Thoracic aorta (tissue), 2 donors: ENCODE measurements at regions not wholly inside any gene's neighbourhood (a gene's known extent, or its start where the extent isn't known, plus 50 kb on each side); places are given as distances from the start of the nearest gene placed in this dataset.

ENCODE experiments used
- ATAC-seq: fragments of 150-250 bp; one replicate; pipeline ENCODE4 v1.8.0; 2017; ENCODE audit warnings: low read depth; ENCODE audit not compliant: insufficient number of reproducible peaks, low FRiP score
- DNase-seq: peaks from one replicate; pipeline ENCODE4 v3.0.0-alpha.2; 2020; ENCODE audit warnings: low spot score
- H3K27ac ChIP-seq, 2 donors: fragments of 200-600 bp; sonication (generic); 1 replicate in 1 of 2; 2 replicates in 1 of 2; pipeline ENCODE4 v1.5.1; 2016; ENCODE audit warnings: mild to moderate bottlenecking in 2 of 2, moderate library complexity in 2 of 2
- H3K27me3 ChIP-seq: fragments of 200-600 bp; sonication (generic); replicated peaks from 2 replicates; pipeline ENCODE4 v1.6.0; 2016; ENCODE audit warnings: mild to moderate bottlenecking; ENCODE audit not compliant: insufficient read depth
- H3K36me3 ChIP-seq: fragments of 200-600 bp; sonication (generic); one replicate; pipeline ENCODE4 v1.5.1; 2016
- H3K4me1 ChIP-seq, 2 donors: fragments of 200-600 bp; sonication (generic); 1 replicate in 1 of 2; 2 replicates in 1 of 2; pipeline versions ENCODE4 v1.5.1 to v1.6.0; 2016; ENCODE audit warnings: low read depth in 2 of 2, mild to moderate bottlenecking in 1 of 2; ENCODE audit not compliant: control insufficient read depth in 1 of 2
- H3K4me3 ChIP-seq: fragments of 200-600 bp; sonication (generic); 2 replicates; pipeline ENCODE4 v1.5.1; 2016; ENCODE audit warnings: mild to moderate bottlenecking
- H3K9me3 ChIP-seq: fragments of 200-600 bp; sonication (generic); 2 replicates; pipeline ENCODE4 v1.5.1; 2016
- TF ChIP-seq, protein P1 (sequence below): fragments of 200-600 bp; sonication (generic); IDR thresholded peaks from one replicate; pipeline ENCODE4 v1.5.1; 2019; ENCODE audit warnings: antibody characterized with exemption

DNA sequence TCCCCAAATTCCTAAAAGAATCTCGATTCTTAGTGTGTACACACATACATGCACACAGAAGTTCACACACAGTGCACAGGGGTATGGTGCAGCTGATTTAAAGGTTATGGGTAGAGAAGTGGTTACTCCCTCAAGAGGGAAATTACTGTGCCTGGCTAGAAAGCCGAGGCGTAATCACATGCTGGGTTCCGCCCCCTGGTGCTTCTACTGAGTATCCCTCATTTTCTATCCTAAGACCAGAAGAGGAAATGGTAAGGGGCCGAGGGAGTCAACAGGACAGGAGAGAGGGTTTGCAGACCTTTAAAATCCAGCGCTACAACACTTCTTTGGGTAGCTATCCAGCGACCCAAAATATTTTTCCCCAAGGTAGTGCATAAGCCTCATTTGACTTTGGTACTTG, 147.3 kb upstream of the TMEM196 start:
- DNase-seq (no peak), ATAC-seq (no peak)
- no peak overlapping the region for H3K27ac ChIP-seq
- no peaks in the 10 kb centered on the region for H3K9me3 ChIP-seq
- H3K4me3 ChIP-seq, result no peak overlapping the region
- TF ChIP-seq, protein P1, sequence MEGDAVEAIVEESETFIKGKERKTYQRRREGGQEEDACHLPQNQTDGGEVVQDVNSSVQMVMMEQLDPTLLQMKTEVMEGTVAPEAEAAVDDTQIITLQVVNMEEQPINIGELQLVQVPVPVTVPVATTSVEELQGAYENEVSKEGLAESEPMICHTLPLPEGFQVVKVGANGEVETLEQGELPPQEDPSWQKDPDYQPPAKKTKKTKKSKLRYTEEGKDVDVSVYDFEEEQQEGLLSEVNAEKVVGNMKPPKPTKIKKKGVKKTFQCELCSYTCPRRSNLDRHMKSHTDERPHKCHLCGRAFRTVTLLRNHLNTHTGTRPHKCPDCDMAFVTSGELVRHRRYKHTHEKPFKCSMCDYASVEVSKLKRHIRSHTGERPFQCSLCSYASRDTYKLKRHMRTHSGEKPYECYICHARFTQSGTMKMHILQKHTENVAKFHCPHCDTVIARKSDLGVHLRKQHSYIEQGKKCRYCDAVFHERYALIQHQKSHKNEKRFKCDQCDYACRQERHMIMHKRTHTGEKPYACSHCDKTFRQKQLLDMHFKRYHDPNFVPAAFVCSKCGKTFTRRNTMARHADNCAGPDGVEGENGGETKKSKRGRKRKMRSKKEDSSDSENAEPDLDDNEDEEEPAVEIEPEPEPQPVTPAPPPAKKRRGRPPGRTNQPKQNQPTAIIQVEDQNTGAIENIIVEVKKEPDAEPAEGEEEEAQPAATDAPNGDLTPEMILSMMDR, result no peak
- no peaks in the 10 kb centered on the region for H3K27me3 ChIP-seq
- H3K36me3 ChIP-seq, result no peaks in the 10 kb centered on the region
- peaks cover 6 to 15% of the 10 kb centered on the region in 2 donors for H3K4me1 ChIP-seq

DNA sequence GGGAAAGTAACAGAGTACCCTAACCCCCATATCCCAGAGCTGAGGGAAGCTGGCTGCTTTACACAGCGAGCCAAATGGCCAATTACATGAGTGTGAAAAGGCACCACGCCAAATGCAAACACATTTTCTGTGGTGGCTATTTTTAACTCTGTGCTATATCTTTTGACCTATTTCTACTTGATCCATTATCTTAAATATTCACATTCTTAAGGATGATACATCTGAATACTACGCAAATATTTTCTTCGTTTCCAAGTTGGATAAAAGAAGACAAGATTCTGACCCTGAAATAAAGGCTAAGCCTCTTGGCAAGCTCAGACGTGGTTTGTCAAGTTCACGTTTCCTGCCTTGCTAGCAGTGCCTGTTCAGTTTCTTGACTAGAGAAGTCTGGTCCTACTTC, 146.7 kb upstream of the TMEM196 start:
- H3K36me3 ChIP-seq, result no peaks in the 10 kb centered on the region
- H3K27ac ChIP-seq, result no peak overlapping the region
- ATAC-seq (no peak), DNase-seq (no peak)
- peaks cover 6 to 15% of the 10 kb centered on the region in 2 donors for H3K4me1 ChIP-seq
- no peak overlapping the region for H3K4me3 ChIP-seq
- no peaks in the 10 kb centered on the region for H3K27me3 ChIP-seq
- H3K9me3 ChIP-seq, result no peaks in the 10 kb centered on the region
- TF ChIP-seq, protein P1, result no peak

DNA sequence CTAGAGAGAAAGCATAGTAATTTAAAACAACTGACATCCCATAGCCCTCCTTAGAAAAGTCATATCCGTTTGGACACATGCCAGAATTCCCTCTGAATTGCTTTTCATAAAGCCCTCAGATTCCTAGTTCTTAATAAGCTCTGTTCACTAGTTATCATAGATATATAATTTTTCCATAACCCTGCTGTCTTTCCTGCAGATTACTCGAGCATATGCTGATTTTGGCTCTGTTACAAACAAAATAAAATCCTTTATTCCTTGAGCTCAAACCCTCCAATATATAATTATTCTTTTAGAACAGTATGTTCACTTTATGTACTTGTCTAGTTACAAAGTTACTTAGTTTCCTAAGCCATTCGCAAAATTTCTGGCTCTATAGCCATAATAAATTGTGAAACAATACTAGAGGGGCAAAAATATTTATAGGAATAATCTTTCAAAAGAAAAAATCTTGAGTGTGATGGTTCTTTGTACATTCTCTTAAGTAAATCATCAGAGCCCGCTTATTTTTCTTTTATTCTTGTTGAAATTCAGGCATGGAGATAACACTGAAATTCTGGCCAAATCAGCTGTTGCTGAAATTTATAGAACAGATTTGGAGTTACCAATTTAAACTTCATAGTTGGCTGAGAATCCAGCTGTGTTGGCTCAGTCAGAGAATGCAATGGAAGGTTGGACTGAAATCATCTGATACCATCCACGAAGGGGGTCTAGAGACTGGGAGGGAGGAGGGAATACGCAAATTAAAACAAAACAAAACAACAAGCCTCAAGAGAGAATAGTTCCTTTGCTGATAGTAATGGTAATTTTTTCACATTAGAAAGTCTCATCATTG, 146.1 kb upstream of the TMEM196 start:
- DNase-seq (no peak), ATAC-seq (no peak)
- Histone ChIP-seq H3K9me3 (no peaks in the 10 kb centered on the region), H3K4me3 (no peak overlapping the region), H3K36me3 (no peaks in the 10 kb centered on the region), H3K27ac (no peak overlapping the region), H3K4me1 (peaks cover 6 to 15% of the 10 kb centered on the region in 2 donors), H3K27me3 (no peaks in the 10 kb centered on the region)
- TF ChIP-seq, protein P1, result no peak

DNA sequence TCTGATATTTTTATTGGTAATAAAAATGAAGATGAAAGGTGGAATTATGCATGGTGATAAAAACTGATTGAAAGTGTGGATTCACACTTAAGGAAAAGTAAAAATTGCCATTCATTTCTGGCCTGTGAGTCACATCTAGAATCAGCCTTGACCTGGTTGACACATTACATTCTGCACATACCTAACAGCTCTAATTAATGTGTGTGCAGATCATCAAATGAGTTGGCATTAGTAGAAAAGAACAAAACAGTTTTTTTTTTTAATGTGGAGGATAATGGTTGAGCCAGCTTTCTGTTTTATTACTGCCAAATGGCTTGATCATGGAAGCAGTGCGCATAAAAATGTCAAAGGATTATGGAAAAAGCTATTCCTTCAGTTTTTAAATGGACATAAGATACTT, 142.6 kb upstream of the TMEM196 start:
- peaks cover 6 to 15% of the 10 kb centered on the region in 2 donors for H3K4me1 ChIP-seq
- no peak for ATAC-seq
- H3K27me3 ChIP-seq, result no peaks in the 10 kb centered on the region
- DNase-seq, result no peak
- no peak overlapping the region for H3K27ac ChIP-seq
- H3K9me3 ChIP-seq, result no peaks in the 10 kb centered on the region
- TF ChIP-seq, protein P1, result no peak
- no peaks in the 10 kb centered on the region for H3K36me3 ChIP-seq
- H3K4me3 ChIP-seq, result no peak overlapping the region

- Histone ChIP-seq H3K36me3 (no peaks in the 10 kb centered on the region), H3K27me3 (no peaks in the 10 kb centered on the region), H3K4me3 (no peak overlapping the region), H3K27ac (no peak overlapping the region), H3K4me1 (peaks cover 6 to 13% of the 10 kb centered on the region in 2 donors), H3K9me3 (no peaks in the 10 kb centered on the region)
- DNase-seq (no peak), ATAC-seq (no peak)
- TF ChIP-seq, protein P1, result no peak
These were observed 142.2 kb upstream of the TMEM196 start for GRCh38 chr7:19915596-19915995.
